GM10248 (cell line): ENCODE measurements at regions not wholly inside any gene's neighbourhood (a gene's known extent, or its start where the extent isn't known, plus 50 kb on each side); places are given as distances from the start of the nearest gene placed in this dataset.

Experiments used
- CTCF ChIA-PET: fragments of 300-600 bp; sonication (Branson Sonifier 250); formaldehyde crosslinking; extraction: SDS; loops from one replicate; lab custom pipeline; 2021; ENCODE audit warnings: antibody characterized with exemption; lab: Yijun Ruan, JAX
- POLR2A ChIA-PET: fragments of 350-650 bp; sonication (Branson Sonifier 250); formaldehyde crosslinking; extraction: SDS; loops from one replicate; lab custom pipeline; 2020; ENCODE audit warnings: antibody characterized with exemption; lab: Yijun Ruan, JAX
- DNase-seq: peaks from one replicate; pipeline ENCODE4 v3.0.0; 2012; ENCODE audit errors: extremely low spot score
- CTCF ChIP-seq: IDR thresholded peaks from 2 replicates; pipeline ENCODE4 v1.5.1; 2012; ENCODE audit warnings: mild to moderate bottlenecking, low read depth; ENCODE audit errors: extremely low read depth, missing control alignments, control extremely low read depth

GRCh38 chr5:174307656-174308271, 262.3 kb downstream of the NSG2 start:
- POLR2A ChIA-PET, result no interaction called here
- no peak for DNase-seq
- CTCF ChIA-PET, result interaction anchor here (0.8 to 1.7 kb wide), 5 partner anchors 10 to 692 kb away, joined by 3 to 7 read pairs (median 5); no protein-coding TSS in a partner anchor
- no peak for TF ChIP-seq CTCF

DNA sequence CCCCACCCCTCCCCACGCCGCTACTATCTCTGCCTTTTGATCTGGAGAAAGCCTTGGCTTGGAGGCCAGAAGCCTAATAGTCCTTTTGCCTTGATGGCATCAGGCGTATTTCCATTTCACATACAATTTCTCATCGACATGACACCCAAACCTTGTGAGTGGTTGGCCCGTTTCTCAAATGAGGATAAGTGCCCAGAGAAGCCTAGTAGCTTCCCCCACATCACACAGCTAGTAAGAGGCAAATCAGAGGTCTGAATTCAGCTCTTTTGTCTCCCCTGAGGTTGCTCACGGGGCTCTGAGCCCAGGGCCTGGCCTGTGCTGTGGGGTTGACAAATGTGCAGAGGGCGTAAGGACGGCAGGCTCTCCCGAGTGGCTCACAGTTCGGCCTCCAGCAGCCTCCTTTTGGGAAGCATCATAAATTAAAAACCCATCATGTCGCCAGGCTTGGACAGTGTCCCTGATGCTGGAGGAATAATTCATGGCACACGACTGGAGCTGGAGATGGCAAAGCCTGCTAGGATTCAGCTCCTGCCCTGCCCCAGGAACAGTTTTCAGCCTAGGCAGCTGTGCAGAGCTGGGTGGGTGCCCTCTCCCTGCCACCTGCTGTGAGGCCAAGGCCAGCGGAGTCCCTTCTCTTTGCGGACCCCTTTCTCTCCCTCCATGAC, 263.8 kb downstream of the NSG2 start:
- CTCF ChIA-PET, result interaction anchor here (1.0 to 4.5 kb wide), 8 partner anchors 7 to 288 kb away, joined by 3 to 80 read pairs (median 4); partner anchors contain the start of gene NSG2
- POLR2A ChIA-PET, result no interaction called here
- DNase-seq, result no peak
- TF ChIP-seq CTCF, result no peak

DNA sequence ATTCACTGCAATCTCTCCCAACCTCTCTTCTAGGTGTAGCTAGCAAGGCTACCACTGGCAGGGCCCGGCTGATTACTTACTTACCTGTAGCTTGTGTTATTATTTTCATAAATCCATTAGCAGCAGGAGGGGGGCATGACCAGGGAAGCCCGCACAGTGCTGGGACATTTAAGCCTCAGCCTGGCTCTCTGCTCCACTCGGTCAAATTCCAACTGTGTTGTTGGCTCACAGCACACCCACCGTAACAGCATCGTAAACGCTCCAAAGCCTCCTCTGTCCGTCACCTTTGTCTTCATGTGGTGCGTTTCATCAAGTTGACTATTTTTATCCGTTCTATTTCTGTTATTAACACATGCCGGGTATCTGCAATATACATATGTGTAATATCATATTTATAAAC, 264.7 kb downstream of the NSG2 start:
- ChIA-PET POLR2A (no interaction called here), CTCF (interaction anchor here (1.1 to 4.5 kb wide), 13 partner anchors 8 to 692 kb away, joined by 3 to 80 read pairs (median 9); partner anchors contain the start of genes BOD1 and NSG2)
- DNase-seq, result no peak
- no peak for TF ChIP-seq CTCF

DNA sequence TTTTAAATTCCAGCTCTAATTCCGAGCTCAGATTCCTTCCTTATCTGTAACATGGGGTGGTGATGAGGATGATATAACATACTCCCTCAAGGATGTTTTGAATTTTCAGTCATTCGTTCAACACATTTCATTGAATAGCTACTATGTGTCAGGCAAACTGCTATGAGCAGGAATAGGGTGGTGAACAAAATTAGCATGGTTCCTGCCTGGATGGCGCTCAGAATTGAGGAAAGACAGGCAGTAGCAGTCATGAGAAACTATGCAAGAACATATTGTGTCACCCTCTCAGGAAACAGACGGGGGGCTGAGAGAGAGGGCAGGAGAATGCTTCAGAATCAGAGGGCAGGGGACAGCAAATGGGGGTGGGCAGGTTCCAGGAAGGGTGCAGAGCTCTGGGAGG, 265.2 kb downstream of the NSG2 start:
- no peak for DNase-seq
- TF ChIP-seq CTCF, result no peak
- POLR2A ChIA-PET, result no interaction called here
- CTCF ChIA-PET, result interaction anchor here (1.0 to 4.5 kb wide), 17 partner anchors 9 to 714 kb away, joined by 3 to 80 read pairs (median 9); partner anchors contain the start of genes BOD1 and NSG2

GRCh38 chr5:174311121-174311520, 265.6 kb downstream of the NSG2 start:
- TF ChIP-seq CTCF, result no peak
- no peak for DNase-seq
- ChIA-PET POLR2A (no interaction called here), CTCF (interaction anchor here (0.8 to 4.5 kb wide), 39 partner anchors 9 to 729 kb away, joined by 3 to 80 read pairs (median 4); partner anchors contain the start of genes BOD1 and NSG2)

GRCh38 chr5:174311531-174312269, 266.2 kb downstream of the NSG2 start:
- POLR2A ChIA-PET, result no interaction called here
- peak; percentile 90 for TF ChIP-seq CTCF
- peak; percentile 85 for DNase-seq
- CTCF ChIA-PET, result interaction anchor here (0.5 to 4.5 kb wide), 54 partner anchors 10 to 730 kb away, joined by 3 to 80 read pairs (median 4); partner anchors contain the start of genes BOD1 and NSG2
